Right lobe of liver (tissue), 4 donors: ENCODE measurements at regions not wholly inside any gene's neighbourhood (a gene's known extent, or its start where the extent isn't known, plus 50 kb on each side); places are given as distances from the start of the nearest gene placed in this dataset.

Source experiments
- POLR2A ChIP-seq: fragments of 450-650 bp; IDR thresholded peaks from one replicate; pipeline ENCODE4 v1.6.1; 2017; ENCODE audit warnings: antibody characterized with exemption, mild to moderate bottlenecking
- TF ChIP-seq, protein P1 (sequence below), 4 donors: fragments of 200-600 bp in 3 of 4; fragments of 450-650 bp in 1 of 4; IDR thresholded peaks; one replicate each; pipeline versions ENCODE4 v1.5.1 to v1.8.0; 2016 to 2022; ENCODE audit warnings: antibody characterized with exemption in 4 of 4, mild to moderate bottlenecking in 2 of 4
- donor health status: DM: no; HTN: no; CAD: no.
- donor health status: DM: no; HTN: no; CAD: no.
- donor health status: DM: no; HTN: yes; CAD: no.

DNA sequence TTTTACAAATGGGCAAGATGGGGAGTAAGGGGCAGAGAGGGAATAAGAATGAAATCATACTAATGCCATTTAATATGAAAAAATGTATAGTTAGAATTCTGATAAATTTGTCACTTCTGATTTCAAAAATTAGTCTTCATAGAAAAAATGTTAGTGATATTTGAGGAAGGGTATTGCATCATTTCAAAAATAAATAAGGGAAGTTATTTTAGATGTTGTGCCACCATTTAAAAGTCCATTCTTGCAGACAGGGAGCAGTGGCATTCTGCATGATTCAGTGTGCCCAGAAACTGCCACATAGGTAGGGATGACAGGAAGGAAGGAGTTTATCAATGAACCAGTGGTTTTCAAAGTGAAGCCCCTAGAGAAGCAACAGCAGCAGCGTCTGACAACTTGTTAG is 674.6 kb downstream of the EPM2A start:
- TF ChIP-seq POLR2A, result no peak
- TF ChIP-seq, protein P1, sequence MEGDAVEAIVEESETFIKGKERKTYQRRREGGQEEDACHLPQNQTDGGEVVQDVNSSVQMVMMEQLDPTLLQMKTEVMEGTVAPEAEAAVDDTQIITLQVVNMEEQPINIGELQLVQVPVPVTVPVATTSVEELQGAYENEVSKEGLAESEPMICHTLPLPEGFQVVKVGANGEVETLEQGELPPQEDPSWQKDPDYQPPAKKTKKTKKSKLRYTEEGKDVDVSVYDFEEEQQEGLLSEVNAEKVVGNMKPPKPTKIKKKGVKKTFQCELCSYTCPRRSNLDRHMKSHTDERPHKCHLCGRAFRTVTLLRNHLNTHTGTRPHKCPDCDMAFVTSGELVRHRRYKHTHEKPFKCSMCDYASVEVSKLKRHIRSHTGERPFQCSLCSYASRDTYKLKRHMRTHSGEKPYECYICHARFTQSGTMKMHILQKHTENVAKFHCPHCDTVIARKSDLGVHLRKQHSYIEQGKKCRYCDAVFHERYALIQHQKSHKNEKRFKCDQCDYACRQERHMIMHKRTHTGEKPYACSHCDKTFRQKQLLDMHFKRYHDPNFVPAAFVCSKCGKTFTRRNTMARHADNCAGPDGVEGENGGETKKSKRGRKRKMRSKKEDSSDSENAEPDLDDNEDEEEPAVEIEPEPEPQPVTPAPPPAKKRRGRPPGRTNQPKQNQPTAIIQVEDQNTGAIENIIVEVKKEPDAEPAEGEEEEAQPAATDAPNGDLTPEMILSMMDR (IDR thresholded peaks at IDR 0.05), result no peak
